NCI-H1105 treated with DMSO at 0.1 percent for 48 hours (cell line): ENCODE measurements at regions not wholly inside any gene's neighbourhood (a gene's known extent, or its start where the extent isn't known, plus 50 kb on each side); places are given as distances from the start of the nearest gene placed in this dataset.

ENCODE experiments used
- DNase-seq: peaks from one replicate; lab custom pipeline; 2025; lab: John Stamatoyannopoulos, UW

- no peak for DNase-seq
Measured at GRCh38 chr20:48275286-48276020, 490.2 kb upstream of the SULF2 start.

DNA sequence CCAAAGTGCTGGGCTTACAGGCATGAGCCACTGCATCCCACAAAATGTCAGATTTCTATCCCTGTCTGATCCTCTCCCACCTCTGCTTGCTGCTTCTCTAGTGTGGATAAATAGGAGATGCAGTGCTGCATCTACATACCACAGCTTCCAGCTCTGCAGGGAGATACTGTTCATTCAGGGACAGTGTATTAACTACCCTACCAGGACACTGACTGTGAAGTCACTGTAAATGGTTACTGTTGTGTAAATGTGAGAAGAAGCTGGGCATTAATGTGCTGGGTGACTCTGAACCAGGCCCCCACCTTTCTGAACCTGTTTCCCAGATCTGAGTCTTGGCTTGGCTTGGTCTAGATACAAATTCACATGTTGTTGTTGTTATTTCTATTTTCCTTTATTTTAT, 488.6 kb upstream of the SULF2 start:
- DNase-seq: no peak

DNA sequence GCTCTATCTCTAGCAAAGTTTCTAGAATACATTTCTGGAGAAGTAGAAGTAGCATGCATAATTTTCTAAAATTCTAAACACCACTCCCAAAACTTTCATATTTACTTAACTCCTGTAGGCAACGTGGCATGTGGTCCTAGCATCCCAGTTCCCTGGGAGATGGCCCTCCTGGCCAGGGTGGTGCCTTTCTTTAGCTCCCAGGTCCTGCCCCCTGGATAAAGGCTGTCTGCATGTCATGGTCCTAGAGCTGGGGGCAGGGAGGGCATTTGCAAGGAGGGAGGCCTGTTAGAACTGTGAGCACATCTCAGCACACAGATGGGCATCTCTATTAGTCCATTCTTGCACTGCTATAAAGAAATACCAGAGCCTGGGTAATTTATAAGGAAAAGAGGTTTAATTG, 485.6 kb upstream of the SULF2 start:
- no peak for DNase-seq

- DNase-seq: no peak
Measured at GRCh38 chr20:48267860-48268633, 482.8 kb upstream of the SULF2 start.

DNA sequence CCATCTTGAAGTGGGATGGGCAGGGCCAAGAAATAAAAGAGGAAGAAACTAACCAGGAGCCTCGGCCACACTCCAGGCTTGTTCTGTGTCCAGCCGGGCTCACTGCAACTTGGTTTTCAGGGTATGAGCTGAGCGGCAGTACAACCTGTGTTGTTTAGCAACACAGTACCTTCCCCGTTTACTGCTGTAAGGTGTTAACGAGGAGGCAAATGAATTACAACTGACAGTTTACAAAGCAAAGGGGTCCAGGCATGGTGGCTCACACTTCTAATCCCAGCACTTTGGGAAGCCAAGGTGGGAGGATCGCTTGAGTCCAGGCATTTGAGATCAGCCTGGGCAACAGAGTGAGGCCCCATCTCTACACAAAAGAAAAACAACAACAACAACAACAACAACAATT, 481.3 kb upstream of the SULF2 start:
- no peak for DNase-seq

- DNase-seq: no peak
Measured at GRCh38 chr20:48265791-48266190, 480.5 kb upstream of the SULF2 start.

GRCh38 chr20:48262955-48263354, 477.7 kb upstream of the SULF2 start:
- DNase-seq: no peak

- no peak for DNase-seq
Measured at GRCh38 chr20:48262466-48262865, 477.2 kb upstream of the SULF2 start.

- no peak for DNase-seq
Measured at GRCh38 chr20:48261398-48261910, 476.2 kb upstream of the SULF2 start.

GRCh38 chr20:48260129-48260756, 475.0 kb upstream of the SULF2 start:
- DNase-seq: no peak

DNA sequence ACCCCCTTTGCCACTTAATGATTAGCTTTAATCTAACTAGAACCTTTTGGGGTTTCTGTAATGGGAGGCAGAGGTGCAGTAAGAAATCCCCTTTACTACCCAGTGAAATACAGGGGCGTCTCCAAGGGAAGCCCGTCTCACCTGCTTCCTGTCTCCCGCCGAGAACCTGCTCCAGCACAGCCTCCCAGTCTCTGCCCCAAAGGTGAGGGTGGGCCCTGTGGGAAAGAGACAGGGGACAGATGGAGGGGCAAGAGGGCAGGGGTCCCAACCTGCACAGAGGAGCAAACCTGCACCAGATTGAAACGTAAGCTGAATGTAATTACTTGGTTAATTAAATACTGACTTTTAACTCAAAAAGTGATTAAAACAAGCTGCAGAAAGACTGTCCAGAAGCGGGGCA, 474.2 kb upstream of the SULF2 start:
- no peak for DNase-seq

- DNase-seq: no peak
Measured at GRCh38 chr20:48257833-48258232, 472.6 kb upstream of the SULF2 start.

DNA sequence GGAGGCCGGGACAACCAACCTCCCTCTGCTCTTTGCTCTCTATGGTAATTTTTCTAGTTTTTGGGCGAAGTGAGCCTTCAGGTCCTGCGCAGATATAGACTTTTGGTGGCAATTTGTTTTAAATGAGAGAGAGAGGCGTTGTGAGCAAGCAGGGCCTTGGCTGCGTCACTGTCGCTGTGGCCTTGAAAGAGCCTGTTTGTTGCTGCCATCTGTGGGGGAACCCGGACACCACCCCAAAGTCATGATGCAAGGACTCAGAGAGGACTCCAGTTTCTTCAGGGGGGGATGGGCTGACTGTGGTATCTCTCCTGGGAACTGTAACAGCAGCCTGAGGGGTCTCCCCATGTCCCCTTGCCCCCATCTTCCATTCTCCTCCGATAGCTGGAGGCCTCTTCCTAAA, 462.7 kb upstream of the SULF2 start:
- DNase-seq: no peak

DNA sequence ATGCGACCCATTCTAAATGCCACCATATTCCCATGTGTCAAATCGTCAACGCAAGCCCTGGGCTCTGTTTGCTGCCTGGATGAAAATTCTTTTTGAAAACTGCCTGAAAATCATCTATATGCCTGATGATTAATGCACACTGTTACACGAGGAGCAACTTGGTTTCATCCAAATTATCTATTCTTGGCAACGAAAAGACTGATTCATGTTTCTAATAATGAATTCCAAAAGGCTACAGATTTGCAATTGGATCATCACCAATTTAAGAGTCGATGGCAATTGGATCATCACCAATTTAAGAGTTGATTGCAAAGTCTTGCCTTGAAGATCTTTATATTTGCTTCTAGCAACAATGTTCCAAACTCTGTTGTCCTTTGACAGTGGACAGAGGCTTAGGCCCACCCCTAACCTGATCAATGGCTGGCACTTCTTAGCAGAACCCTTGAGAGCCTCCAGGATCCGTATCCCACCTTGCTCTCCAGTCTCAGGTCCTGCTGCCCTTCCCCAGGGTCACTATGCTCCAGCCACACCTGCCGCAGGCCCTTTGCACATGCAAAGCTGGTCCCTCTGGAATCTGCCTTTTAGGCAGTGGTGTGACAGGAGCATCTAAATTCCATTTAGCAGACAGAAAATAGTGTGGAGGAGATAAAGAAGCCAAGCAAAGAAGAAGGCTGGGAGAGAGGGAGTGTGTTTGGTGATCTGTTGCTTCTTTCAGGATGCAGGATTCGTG, 460.9 kb upstream of the SULF2 start:
- DNase-seq: no peak

GRCh38 chr20:48242623-48243022, 457.3 kb upstream of the SULF2 start:
- no peak for DNase-seq

DNA sequence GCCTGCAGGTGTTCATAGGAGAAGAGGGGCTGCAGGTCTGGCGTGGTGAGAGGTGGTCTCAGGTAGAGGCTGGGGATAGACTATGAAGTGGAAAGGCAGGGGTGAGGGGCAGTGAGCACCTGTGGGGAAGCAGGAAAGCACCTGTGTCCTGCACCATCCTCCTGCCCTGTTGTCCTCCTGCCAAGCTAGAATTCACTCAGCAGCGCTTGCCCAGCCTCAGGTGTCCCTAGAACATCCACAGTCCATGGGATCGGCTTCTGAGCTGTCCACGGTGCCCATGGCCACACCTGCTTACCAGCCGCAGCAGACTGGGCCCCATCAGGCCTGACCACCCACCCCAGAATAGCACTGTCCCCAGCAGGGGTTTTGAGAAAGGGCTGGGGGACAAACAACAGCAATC, 456.2 kb upstream of the SULF2 start:
- no peak for DNase-seq

- DNase-seq: no peak
Measured at GRCh38 chr20:48238781-48239180, 453.5 kb upstream of the SULF2 start.

GRCh38 chr20:48238326-48238725, 453.0 kb upstream of the SULF2 start:
- DNase-seq: no peak

DNA sequence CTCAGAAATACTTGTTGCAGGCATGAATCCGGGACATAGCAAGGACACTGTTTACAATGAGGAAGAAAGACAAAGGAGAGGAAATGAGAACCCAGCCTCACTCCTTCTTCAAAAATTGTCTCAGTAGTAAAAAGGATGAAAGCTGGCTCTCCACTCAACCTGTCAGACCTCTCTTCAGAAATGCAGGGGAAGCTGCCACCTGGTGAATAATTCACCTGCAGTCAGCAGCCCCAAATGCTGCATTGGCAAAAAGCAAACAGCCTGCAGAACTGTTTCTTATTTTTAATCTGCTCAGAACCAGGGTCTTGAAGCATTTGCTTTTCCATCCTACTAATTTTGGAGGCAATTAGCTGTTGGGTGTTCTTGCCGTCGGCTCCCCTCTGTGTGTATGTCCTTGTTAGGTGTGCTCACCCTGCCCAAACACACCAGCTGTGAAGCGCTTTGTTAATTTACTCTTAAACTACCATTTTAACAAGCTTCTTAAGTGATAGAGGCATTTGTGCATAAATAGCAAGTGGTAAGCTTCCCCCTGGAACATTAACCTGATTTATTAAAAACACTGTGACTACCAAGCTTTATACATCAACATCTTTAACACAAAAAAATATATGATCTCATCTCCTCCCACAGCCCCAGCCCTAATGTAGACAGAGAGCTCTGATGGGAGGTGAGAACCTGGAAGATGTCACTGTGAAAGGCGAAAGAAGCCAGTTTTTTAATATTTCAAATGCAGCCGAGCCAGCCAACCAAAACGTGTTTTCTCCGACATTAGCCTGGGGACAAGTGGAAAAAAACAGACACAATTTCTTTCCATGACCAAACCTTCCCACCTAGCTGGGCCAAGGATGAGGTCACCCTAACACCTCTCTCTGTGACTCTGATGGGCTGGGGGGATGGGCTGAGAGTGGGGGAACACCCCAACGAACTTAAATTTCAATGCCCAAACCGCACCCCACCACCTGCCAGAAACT, 451.0 kb upstream of the SULF2 start:
- no peak for DNase-seq

DNA sequence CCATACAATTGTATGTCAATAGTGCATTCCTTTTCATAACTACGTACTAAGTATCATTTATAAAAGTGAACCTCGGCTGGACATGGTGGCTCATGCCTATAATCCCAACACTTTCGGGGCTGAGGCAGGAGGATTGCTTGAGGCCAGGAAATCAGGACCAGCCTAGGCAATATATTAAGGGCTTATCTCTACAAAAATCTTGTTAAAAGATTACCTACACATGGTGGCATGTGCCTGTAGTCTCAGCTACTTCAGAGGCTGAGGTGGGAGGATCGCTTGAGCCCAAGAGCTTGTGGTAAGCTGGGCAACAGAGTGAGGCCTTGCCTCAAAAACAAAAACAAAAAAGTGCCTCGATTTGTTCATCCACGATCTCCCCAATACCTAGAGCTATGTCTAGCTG, 449.7 kb upstream of the SULF2 start:
- no peak for DNase-seq
